ENCODE measurements at regions not wholly inside any gene's neighbourhood (a gene's known extent, or its start where the extent isn't known, plus 50 kb on each side); places are given as distances from the start of the nearest gene placed in this dataset.

DNA sequence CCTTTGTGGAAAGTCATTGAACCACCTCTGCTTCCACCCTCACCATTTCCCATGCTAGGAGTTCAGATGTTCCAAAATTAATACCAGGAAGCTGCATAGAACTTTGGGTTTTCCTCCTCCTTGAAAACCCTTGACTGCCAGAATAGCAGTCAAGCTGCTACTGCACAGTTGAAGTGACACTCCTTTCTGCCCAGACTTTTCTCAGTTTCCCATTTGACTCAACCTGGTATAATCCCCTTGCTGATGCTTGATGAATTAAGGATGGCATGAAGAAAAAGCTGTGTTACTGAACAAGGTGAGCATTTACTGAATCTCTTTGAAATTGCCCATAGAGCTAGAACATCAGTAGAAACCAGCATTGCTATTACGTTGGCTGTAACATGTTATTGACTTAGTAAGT, 286.0 kb downstream of the EDEM1 start:
- Histone ChIP-seq H3K36me3 (ENCODE audit: insufficient read depth, low read length) (no peaks in the 10 kb centered on the region), H3K9me3 (ENCODE audit: control insufficient read depth, insufficient read depth, low read length) (no peaks in the 10 kb centered on the region), H3K9ac (ENCODE audit: low read depth, low read length) (no peak overlapping the region), H3K4me1 (ENCODE audit: insufficient read depth, low read length) (no peaks in the 10 kb centered on the region)

DNA sequence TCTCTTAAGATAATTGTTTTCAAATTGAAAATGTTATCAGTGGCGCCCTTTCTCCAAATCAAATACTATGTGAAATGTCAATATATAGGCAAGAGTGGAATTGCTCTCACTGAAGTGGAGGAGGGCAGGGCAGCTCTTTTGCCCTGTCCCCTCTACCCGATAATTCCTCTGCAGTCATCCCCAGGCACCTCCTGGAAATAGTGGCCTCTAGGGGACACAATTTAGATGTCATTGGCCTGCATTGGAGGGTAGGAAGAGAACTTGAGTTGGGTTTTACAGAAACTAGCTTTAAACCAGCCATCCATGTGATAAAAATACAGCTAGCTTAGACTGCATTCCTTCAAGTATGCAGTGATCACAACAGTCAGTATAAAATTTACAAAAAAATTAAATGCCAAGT, 288.9 kb downstream of the EDEM1 start:
- H3K9me3 ChIP-seq (ENCODE audit: control insufficient read depth, insufficient read depth, low read length), result no peaks in the 10 kb centered on the region
- no peaks in the 10 kb centered on the region for H3K4me1 ChIP-seq (ENCODE audit: insufficient read depth, low read length)
- H3K9ac ChIP-seq (ENCODE audit: low read depth, low read length), result no peak overlapping the region
- no peaks in the 10 kb centered on the region for H3K36me3 ChIP-seq (ENCODE audit: insufficient read depth, low read length)

DNA sequence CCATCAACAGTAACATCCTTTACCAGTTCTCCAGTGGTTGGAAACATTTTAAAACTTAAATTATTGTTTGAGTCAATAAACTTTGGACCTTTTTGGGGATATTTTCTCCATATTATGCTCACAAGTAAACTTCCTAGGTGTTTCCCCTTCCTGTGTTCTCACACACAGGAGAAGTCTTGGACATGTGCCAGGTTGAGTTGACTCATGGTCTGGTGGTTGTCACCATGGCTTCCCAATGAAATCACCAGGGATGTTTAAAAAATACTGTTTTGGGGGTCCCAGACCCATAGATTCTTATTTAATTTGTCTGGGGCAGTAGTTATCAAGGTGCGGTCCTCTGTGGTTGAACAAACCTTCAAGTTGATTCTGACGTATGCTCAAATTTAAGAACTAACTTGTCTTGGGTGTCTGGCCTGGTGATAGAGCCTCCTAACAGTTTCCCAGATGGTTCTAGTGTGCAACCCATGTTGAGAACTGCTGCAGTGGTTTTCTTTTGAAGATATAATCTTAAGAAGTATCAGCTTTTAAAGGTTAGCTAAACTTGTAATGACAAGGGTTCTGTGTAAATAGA, 291.8 kb downstream of the EDEM1 start:
- Histone ChIP-seq H3K9me3 (ENCODE audit: control insufficient read depth, insufficient read depth, low read length) (no peaks in the 10 kb centered on the region), H3K36me3 (ENCODE audit: insufficient read depth, low read length) (no peaks in the 10 kb centered on the region), H3K4me1 (ENCODE audit: insufficient read depth, low read length) (no peaks in the 10 kb centered on the region), H3K9ac (ENCODE audit: low read depth, low read length) (no peak overlapping the region)

DNA sequence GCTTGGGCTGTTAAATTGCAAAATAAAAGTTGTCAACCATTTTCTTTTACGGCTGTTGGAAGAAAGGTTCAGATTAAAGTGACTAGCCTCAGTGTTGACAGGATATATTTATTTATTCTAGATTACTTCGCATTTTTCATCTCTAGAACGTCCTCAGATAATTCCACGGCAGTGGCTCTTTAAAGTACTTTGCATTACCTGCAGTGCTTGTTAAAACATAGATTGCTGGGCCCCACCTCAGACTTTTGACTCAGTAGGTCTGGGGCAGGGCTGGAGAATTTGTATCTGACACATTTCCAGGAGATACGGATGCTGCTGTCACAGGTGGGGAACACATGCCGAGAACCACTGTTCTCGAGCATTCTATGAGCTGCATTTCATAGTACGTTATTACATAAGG, 292.7 kb downstream of the EDEM1 start:
- Histone ChIP-seq H3K4me1 (ENCODE audit: insufficient read depth, low read length) (no peaks in the 10 kb centered on the region), H3K9me3 (ENCODE audit: control insufficient read depth, insufficient read depth, low read length) (no peaks in the 10 kb centered on the region), H3K36me3 (ENCODE audit: insufficient read depth, low read length) (no peaks in the 10 kb centered on the region), H3K9ac (ENCODE audit: low read depth, low read length) (no peak overlapping the region)

DNA sequence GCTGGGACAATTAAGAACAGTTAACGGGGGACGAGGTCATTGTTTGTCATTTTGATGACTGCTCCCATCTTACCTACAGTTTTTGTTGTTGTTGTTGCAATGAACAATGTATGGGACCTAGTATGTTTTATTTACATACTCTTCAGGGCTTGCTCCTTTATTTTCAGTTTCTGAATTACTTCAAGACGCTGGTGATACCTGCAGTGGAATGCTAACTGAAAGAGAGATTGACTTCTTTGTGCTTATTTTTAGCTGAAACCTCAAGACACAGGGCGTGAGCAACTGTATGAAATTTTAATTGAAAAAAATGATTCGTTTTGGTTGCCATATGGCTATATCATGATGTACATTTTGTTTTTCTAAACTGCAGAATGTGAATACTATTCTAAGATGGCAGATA, 297.9 kb downstream of the EDEM1 start:
- H3K36me3 ChIP-seq (ENCODE audit: insufficient read depth, low read length), result no peaks in the 10 kb centered on the region
- H3K9me3 ChIP-seq (ENCODE audit: control insufficient read depth, insufficient read depth, low read length), result no peaks in the 10 kb centered on the region
- H3K9ac ChIP-seq (ENCODE audit: low read depth, low read length), result no peak overlapping the region
- no peaks in the 10 kb centered on the region for H3K4me1 ChIP-seq (ENCODE audit: insufficient read depth, low read length)

DNA sequence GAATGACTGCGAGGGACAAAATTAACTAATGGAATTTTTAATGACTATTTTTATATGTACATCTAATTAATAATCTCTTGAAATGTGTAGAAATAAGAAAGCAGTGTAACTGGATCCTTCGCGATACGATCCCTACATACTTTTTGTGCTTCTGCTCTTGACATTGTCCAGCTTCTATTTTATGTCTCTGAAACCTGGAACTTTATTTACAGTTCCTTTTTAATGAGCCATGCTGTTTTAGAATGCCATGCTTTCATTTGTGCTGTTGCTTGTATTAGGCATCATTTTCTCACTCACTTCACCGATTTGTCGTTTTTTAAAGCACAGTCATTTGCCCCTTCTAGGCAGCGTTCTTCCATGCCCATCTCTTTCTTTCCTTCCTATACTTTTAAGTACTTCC, 301.3 kb downstream of the EDEM1 start:
- no peaks in the 10 kb centered on the region for H3K36me3 ChIP-seq (ENCODE audit: insufficient read depth, low read length)

DNA sequence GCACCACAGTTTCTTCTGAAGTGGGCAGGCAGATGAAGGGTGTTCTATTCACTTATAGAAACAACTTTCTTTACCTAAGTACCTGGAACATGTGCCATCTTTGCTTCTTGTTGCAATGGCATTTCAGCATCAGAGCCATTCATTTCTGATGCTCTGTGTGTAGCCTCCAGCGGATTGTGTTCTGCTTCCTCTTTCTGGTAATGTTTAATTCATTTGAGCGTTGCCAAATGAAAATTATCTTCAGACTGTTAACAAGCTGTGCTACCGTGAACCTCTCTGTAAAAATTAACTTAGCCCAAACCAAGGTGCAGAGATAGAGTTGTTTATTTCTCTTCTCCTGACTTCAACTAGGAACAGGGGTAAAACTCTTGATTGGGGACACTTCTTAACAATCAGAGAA, 302.0 kb downstream of the EDEM1 start:
- no peaks in the 10 kb centered on the region for H3K9me3 ChIP-seq (ENCODE audit: control insufficient read depth, insufficient read depth, low read length)
- no peaks in the 10 kb centered on the region for H3K4me1 ChIP-seq (ENCODE audit: insufficient read depth, low read length)
- no peak overlapping the region for H3K9ac ChIP-seq (ENCODE audit: low read depth, low read length)
- H3K36me3 ChIP-seq (ENCODE audit: insufficient read depth, low read length), result no peaks in the 10 kb centered on the region

More for the DNA sequence above, 301.3 kb downstream of the EDEM1 start:
- H3K9ac ChIP-seq (ENCODE audit: low read depth, low read length), result no peak overlapping the region
- H3K4me1 ChIP-seq (ENCODE audit: insufficient read depth, low read length), result no peaks in the 10 kb centered on the region
- no peaks in the 10 kb centered on the region for H3K9me3 ChIP-seq (ENCODE audit: control insufficient read depth, insufficient read depth, low read length)

DNA sequence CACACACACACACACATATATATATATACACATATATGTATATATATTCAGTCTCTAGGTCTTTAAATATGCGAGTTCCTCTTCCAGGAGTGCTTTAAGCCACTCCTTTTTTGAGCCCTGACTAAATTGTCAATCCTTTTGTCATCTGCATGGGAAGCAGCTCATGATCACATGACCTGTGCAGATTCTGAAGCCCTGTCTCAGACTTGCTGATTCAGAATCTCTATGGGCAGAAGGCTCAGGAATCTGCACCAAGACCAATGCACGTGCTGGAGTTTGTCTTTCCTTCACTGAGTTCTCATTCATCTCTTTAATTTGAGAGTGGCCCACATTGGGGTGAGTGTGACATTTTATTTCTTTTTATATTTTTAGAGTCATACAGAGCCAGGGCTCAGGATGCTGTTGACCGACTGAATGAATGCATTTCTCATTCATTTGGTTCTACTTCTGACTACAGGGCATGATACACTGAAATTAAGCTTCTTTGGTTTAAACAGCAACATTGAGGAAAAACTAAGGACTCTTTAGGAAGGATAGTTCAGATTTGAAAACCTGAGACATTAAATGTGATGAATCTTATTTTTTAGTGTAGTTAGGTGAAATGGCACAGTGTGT, 307.5 kb downstream of the EDEM1 start:
- Histone ChIP-seq H3K4me1 (ENCODE audit: insufficient read depth, low read length) (no peaks in the 10 kb centered on the region), H3K9ac (ENCODE audit: low read depth, low read length) (no peak overlapping the region), H3K36me3 (ENCODE audit: insufficient read depth, low read length) (no peaks in the 10 kb centered on the region), H3K9me3 (ENCODE audit: control insufficient read depth, insufficient read depth, low read length) (no peaks in the 10 kb centered on the region)

DNA sequence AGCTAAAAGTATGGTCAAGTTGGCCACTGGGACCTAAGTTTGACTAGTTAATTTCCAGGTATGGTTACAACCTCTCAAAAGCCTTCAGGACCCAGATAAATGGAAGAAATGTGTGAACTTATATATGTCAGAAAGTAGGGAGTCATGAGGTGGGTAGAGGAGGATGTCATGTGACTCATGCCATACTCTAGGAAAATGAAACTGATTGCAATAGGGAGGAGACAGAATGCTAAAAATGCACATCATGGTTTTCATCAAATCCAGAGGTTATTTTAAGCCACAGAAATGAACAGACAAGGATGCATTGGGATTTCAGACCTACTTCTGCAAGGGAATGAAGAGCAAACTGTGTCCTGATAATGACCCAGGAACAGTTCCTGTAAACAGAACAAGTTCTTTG, 310.0 kb downstream of the EDEM1 start:
- Histone ChIP-seq H3K9me3 (ENCODE audit: control insufficient read depth, insufficient read depth, low read length) (no peaks in the 10 kb centered on the region), H3K4me1 (ENCODE audit: insufficient read depth, low read length) (no peaks in the 10 kb centered on the region), H3K9ac (ENCODE audit: low read depth, low read length) (no peak overlapping the region), H3K36me3 (ENCODE audit: insufficient read depth, low read length) (no peaks in the 10 kb centered on the region)

DNA sequence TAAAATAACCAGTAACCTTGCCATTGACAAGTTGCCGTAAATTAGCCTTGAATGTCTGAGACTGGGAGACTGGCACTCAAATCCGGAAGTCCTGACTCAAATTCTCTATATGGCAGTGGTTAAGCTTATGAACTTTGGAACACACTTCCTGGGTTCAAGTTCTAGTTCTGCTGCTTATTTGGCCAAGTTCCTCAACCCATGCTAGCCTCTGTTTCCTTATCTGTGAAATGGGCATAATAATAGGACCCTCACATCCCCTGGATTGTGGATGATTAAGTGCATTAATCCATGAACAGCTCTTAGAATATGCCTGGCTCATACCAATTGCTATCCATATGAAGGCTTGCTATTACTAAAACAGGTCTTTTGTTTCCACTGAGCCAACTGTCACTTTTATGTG, 311.5 kb downstream of the EDEM1 start:
- Histone ChIP-seq H3K9ac (ENCODE audit: low read depth, low read length) (no peak overlapping the region), H3K4me1 (ENCODE audit: insufficient read depth, low read length) (no peaks in the 10 kb centered on the region), H3K36me3 (ENCODE audit: insufficient read depth, low read length) (no peaks in the 10 kb centered on the region), H3K9me3 (ENCODE audit: control insufficient read depth, insufficient read depth, low read length) (no peaks in the 10 kb centered on the region)

DNA sequence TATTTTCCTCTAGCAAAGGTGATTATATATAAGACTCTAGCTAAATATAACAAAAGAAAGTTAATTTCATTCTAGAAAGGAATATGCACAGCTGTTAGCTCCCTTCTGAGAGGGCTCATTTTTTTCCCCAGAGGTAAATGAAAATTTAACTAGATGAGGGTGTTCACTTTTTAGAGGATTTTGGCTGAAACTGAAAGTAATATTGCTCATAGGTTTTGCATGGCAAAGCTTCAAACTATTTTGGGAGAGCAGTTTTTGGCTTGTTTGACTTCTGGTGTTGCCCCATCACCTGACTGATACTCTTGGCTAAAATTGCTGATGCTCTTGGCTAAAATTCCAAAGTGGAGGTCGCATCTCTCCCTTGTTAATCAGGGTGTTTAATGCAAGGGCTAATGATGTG, 311.9 kb downstream of the EDEM1 start:
- no peaks in the 10 kb centered on the region for H3K9me3 ChIP-seq (ENCODE audit: control insufficient read depth, insufficient read depth, low read length)
- no peaks in the 10 kb centered on the region for H3K4me1 ChIP-seq (ENCODE audit: insufficient read depth, low read length)
- no peaks in the 10 kb centered on the region for H3K36me3 ChIP-seq (ENCODE audit: insufficient read depth, low read length)
- H3K9ac ChIP-seq (ENCODE audit: low read depth, low read length), result no peak overlapping the region

DNA sequence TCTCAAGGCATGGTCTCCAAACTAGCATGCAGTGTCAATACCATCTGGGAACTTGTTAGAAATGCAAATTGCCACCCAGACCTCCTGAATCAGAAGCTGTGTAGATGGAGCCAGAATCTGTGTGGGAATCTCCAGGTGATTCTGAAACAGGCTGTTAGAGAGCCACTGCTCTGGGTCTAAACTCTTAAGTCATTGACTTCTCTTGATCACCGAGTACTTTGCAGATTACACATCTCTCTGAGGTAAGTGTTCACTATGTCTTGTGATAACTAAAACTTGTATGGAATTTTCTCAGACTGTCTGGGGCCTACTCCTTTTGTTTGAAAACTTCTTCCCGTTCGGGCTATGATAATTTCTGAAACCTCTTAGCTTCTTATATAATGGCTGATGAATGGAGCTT, 315.6 kb downstream of the EDEM1 start:
- no peak overlapping the region for H3K9ac ChIP-seq (ENCODE audit: low read depth, low read length)
- H3K9me3 ChIP-seq (ENCODE audit: control insufficient read depth, insufficient read depth, low read length), result no peaks in the 10 kb centered on the region
- H3K4me1 ChIP-seq (ENCODE audit: insufficient read depth, low read length), result peaks cover 4% of the 10 kb centered on the region; the same call in 1 of the 2 replicates
- H3K36me3 ChIP-seq (ENCODE audit: insufficient read depth, low read length), result no peaks in the 10 kb centered on the region

DNA sequence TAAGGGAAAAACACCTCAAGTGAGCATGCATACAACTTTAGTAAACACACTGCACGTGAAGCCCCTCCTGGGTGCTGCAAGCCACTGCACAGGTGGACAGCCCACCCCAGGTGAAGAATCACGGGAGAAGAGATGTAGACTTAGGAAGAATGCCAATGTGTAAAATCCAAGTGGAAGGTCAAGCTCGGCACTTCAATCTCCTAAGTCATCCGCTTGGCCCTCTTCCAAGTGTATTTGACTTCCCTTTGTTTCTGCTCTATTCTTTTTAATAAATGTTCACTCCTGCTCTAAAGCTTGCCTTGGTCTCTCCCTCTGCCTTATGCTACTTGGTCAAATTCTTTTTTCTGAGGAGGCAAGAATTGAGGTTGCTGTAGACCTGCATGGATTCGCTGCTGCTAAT, 316.6 kb downstream of the EDEM1 start:
- no peaks in the 10 kb centered on the region; the same call in 1 of the 2 replicates for H3K9me3 ChIP-seq (ENCODE audit: control insufficient read depth, insufficient read depth, low read length)
- H3K4me1 ChIP-seq (ENCODE audit: insufficient read depth, low read length), result peaks cover 4% of the 10 kb centered on the region; the same call in 1 of the 2 replicates
- H3K36me3 ChIP-seq (ENCODE audit: insufficient read depth, low read length), result no peaks in the 10 kb centered on the region
- no peak overlapping the region for H3K9ac ChIP-seq (ENCODE audit: low read depth, low read length)

DNA sequence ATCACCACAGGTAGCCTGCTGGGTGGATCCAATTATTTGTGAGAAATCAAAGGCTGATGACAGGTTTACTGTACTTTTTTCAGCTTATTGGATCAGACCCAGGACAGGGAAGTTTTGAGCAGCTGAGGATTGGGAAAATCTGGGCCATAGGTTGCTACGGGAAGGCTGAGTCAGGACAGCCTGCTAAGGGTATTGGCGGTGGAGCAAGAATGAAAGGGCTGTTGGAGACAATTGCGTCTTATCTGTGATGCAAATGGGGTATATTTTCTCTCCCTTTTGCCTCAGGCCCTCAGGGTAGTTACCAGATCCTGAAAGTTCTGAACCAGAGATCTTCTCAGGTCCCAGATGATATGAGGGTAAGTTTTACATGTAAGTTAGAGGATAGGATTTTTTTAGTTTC, 317.7 kb downstream of the EDEM1 start:
- Histone ChIP-seq H3K9me3 (ENCODE audit: control insufficient read depth, insufficient read depth, low read length) (no peaks in the 10 kb centered on the region; the same call in 1 of the 2 replicates), H3K36me3 (ENCODE audit: insufficient read depth, low read length) (no peaks in the 10 kb centered on the region), H3K4me1 (ENCODE audit: insufficient read depth, low read length) (peaks cover 4% of the 10 kb centered on the region), H3K9ac (ENCODE audit: low read depth, low read length) (no peak overlapping the region)

DNA sequence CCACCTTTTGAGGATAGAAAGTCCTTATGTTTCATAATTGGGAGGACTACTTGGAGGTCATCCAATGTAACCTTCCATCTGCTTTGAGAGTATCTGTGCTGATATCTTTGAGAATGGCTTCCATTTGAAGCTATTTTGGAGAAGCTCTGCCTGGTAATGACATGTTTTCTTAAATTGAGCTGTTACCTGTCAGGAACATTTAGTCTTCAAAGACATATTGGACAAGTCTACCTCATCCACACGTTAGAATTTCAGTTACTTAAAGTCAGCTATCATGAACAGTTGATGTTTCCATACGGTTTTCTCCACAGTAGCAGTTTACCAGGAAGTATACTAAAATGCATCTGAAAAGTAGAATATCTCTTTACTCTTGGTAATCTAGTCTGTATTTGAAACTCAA, 318.5 kb downstream of the EDEM1 start:
- H3K9me3 ChIP-seq (ENCODE audit: control insufficient read depth, insufficient read depth, low read length), result no peaks in the 10 kb centered on the region; the same call in 1 of the 2 replicates
- no peak overlapping the region for H3K9ac ChIP-seq (ENCODE audit: low read depth, low read length)
- no peaks in the 10 kb centered on the region for H3K36me3 ChIP-seq (ENCODE audit: insufficient read depth, low read length)
- H3K4me1 ChIP-seq (ENCODE audit: insufficient read depth, low read length), result peaks cover 4% of the 10 kb centered on the region
